AG08395 (cell line): ENCODE measurements at regions not wholly inside any gene's neighbourhood (a gene's known extent, or its start where the extent isn't known, plus 50 kb on each side); places are given as distances from the start of the nearest gene placed in this dataset.

Source experiments
- DNase-seq: peaks from one replicate; pipeline ENCODE4 v3.0.0; 2012; ENCODE audit warnings: mixed read lengths, low spot score

- no peak for DNase-seq
These were observed 379.1 kb downstream of the SUCLA2 start for GRCh38 chr13:47621931-47622330.

- DNase-seq: no peak
These were observed 389.3 kb downstream of the SUCLA2 start for GRCh38 chr13:47611664-47612288.

GRCh38 chr13:47610687-47611086, 390.4 kb downstream of the SUCLA2 start:
- DNase-seq: no peak

- DNase-seq: no peak
These were observed 397.7 kb downstream of the SUCLA2 start for GRCh38 chr13:47603365-47603764.

GRCh38 chr13:47598340-47598911, 402.6 kb downstream of the SUCLA2 start:
- peak; percentile 14 for DNase-seq

- DNase-seq: no peak
These were observed 406.2 kb downstream of the SUCLA2 start for GRCh38 chr13:47594833-47595232.

GRCh38 chr13:47592256-47592655, 408.8 kb downstream of the SUCLA2 start:
- DNase-seq: no peak

GRCh38 chr13:47588676-47589075, 412.4 kb downstream of the SUCLA2 start:
- no peak for DNase-seq

- no peak for DNase-seq
These were observed 428.7 kb downstream of the SUCLA2 start for GRCh38 chr13:47572375-47572774.

GRCh38 chr13:47564041-47564440, 437.0 kb downstream of the SUCLA2 start:
- no peak for DNase-seq

GRCh38 chr13:47556703-47557102, 444.4 kb downstream of the SUCLA2 start:
- DNase-seq: no peak

- DNase-seq: no peak
These were observed 445.8 kb downstream of the SUCLA2 start for GRCh38 chr13:47555235-47555634.

- DNase-seq: no peak
These were observed 447.6 kb downstream of the SUCLA2 start for GRCh38 chr13:47553329-47553977.

- no peak for DNase-seq
These were observed 451.8 kb downstream of the SUCLA2 start for GRCh38 chr13:47549219-47549752.

GRCh38 chr13:47548294-47548840, 452.7 kb downstream of the SUCLA2 start:
- no peak for DNase-seq

- DNase-seq: no peak
These were observed 454.5 kb downstream of the SUCLA2 start for GRCh38 chr13:47546391-47547225.

GRCh38 chr13:47545201-47546024, 455.7 kb downstream of the SUCLA2 start:
- peak; percentile 20 for DNase-seq

- no peak for DNase-seq
These were observed 461.8 kb downstream of the SUCLA2 start for GRCh38 chr13:47539317-47539716.

- no peak for DNase-seq
These were observed 477.3 kb downstream of the SUCLA2 start for GRCh38 chr13:47523771-47524170.

- DNase-seq: no peak
These were observed 479.1 kb downstream of the SUCLA2 start for GRCh38 chr13:47521890-47522487.

GRCh38 chr13:47519626-47520025, 481.4 kb downstream of the SUCLA2 start:
- no peak for DNase-seq
